ENCODE measurements at regions not wholly inside any gene's neighbourhood (a gene's known extent, or its start where the extent isn't known, plus 50 kb on each side); places are given as distances from the start of the nearest gene placed in this dataset.

DNA sequence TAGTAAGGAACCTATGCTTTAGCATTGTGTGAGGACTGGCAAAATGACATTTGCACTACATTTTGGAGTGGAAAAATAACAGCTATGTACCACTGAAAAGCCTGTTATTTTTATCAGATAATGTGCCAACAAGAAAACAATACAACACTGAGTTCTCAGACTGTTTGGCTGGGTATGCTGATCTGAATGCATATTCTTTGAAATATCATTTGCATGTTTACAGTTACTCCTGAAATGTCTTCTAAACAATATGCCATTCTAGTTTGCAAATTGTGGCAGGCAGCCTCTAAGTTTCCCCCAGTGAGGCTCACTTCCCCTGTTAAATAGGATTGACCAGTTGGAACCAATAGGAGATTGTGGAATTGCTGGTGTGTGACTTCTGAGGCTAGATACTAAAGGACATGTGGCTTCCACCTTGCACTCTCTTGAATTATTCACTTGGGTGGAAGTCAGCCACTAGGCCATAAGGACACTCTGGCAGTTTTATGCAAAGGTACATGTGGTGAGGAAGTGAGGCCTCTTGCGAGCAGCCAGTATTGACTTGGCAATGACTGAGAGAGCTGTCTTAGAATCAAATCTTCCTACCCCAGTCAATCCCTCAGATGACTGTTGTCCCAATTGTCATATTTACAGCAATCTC lies 250.4 kb upstream of the PCSK5 start:
- TF ChIP-seq, protein P1, sequence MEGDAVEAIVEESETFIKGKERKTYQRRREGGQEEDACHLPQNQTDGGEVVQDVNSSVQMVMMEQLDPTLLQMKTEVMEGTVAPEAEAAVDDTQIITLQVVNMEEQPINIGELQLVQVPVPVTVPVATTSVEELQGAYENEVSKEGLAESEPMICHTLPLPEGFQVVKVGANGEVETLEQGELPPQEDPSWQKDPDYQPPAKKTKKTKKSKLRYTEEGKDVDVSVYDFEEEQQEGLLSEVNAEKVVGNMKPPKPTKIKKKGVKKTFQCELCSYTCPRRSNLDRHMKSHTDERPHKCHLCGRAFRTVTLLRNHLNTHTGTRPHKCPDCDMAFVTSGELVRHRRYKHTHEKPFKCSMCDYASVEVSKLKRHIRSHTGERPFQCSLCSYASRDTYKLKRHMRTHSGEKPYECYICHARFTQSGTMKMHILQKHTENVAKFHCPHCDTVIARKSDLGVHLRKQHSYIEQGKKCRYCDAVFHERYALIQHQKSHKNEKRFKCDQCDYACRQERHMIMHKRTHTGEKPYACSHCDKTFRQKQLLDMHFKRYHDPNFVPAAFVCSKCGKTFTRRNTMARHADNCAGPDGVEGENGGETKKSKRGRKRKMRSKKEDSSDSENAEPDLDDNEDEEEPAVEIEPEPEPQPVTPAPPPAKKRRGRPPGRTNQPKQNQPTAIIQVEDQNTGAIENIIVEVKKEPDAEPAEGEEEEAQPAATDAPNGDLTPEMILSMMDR (IDR thresholded peaks at IDR 0.05): no peak
- no peak for TF ChIP-seq POLR2AphosphoS5 (IDR thresholded peaks at IDR 0.05)

All from stomach (tissue), 4 donors.